A549 (cell line): ENCODE measurements at regions not wholly inside any gene's neighbourhood (a gene's known extent, or its start where the extent isn't known, plus 50 kb on each side); places are given as distances from the start of the nearest gene placed in this dataset.
"Not testable (repeated sequence)": the region's sequence is repeated elsewhere in the genome, so short reads cannot be mapped to it uniquely, and the experiment has no call there.

Source experiments
- CBX8 ChIP-seq: fragments of 200-600 bp; sonication (generic); IDR thresholded peaks from 2 replicates; pipeline ENCODE4 v1.6.1; 2016
- CTCF ChIP-seq: fragments of >200 bp; sonication (Bioruptor Twin); formaldehyde crosslinking; IDR thresholded peaks from 3 replicates; pipeline ENCODE4 v1.5.1; 2016
- EP300 ChIP-seq, 2 experiments: fragments of >200 bp; sonication (Bioruptor Twin); formaldehyde crosslinking; IDR thresholded peaks; 2 replicates in 1 of 2; 3 replicates in 1 of 2; pipeline ENCODE4 v1.6.1; 2016 to 2017
- POLR2A ChIP-seq: IDR thresholded peaks from 2 replicates; pipeline ENCODE4 v1.6.1; 2012; ENCODE audit warnings: mild to moderate bottlenecking, low read length
- RFX5 ChIP-seq: fragments of 450-650 bp; IDR thresholded peaks from 2 replicates; pipeline ENCODE4 v1.7.1; 2014; ENCODE audit warnings: antibody characterized with exemption, mild to moderate bottlenecking, moderate library complexity
- ZNF302 ChIP-seq: fragments of 250-450 bp; sonication (Bioruptor Pico); IDR thresholded peaks from 2 replicates; pipeline ENCODE4 v1.9.0; 2021; ENCODE audit warnings: inconsistent platforms, mild to moderate bottlenecking, moderate library complexity

GRCh38 chr6:144795022-144795421 lies 509.9 kb downstream of the UTRN start:
- not testable (repeated sequence) for TF ChIP-seq POLR2A; CTCF; CBX8; ZNF302 (CRISPR knock-in tag); EP300 (IDR thresholded peaks at IDR 0.05); RFX5
